Esophagus squamous epithelium (tissue), 5 donors: ENCODE measurements at regions not wholly inside any gene's neighbourhood (a gene's known extent, or its start where the extent isn't known, plus 50 kb on each side); places are given as distances from the start of the nearest gene placed in this dataset.
A peak's percentile ranks its signal among the peaks of the same experiment; 100 is the strongest.

Experiments used
- DNase-seq: peaks from one replicate; lab custom pipeline; 2025; lab: John Stamatoyannopoulos, UW
- H3K27ac ChIP-seq, 4 donors: fragments of 200-600 bp; sonication (generic); one replicate each; pipeline ENCODE4 v1.5.1; 2016 to 2019; ENCODE audit warnings: mild to moderate bottlenecking in 1 of 4
- H3K27me3 ChIP-seq, 4 donors: fragments of 200-600 bp; sonication (generic); 1 replicate in 3 of 4; 2 replicates in 1 of 4; pipeline versions ENCODE4 v1.5.1 to v1.6.0; 2017 to 2021; ENCODE audit warnings: antibody characterized with exemption in 1 of 4
- H3K36me3 ChIP-seq, 3 donors: fragments of 200-600 bp; sonication (generic); one replicate each; pipeline ENCODE4 v1.5.1; 2016 to 2019
- H3K4me1 ChIP-seq, 3 donors: fragments of 200-600 bp; sonication (generic); one replicate each; pipeline ENCODE4 v1.5.1; 2017 to 2019
- H3K4me3 ChIP-seq, 4 donors: fragments of 200-600 bp; sonication (generic); 1 replicate in 3 of 4; 2 replicates in 1 of 4; pipeline ENCODE4 v1.5.1; 2016 to 2019; ENCODE audit warnings: mild to moderate bottlenecking in 2 of 4, moderate library complexity in 1 of 4
- H3K9me3 ChIP-seq, 3 donors: fragments of 200-600 bp; sonication (generic); one replicate each; pipeline ENCODE4 v1.5.1; 2016 to 2019
- CTCF ChIP-seq, 6 experiments: fragments of 450-650 bp in 4 of 6; fragments of 200-600 bp in 2 of 6; sonication (generic) in 2 of 6; IDR thresholded peaks; one replicate each; pipeline ENCODE4 v1.5.1; 2016 to 2019; ENCODE audit warnings: antibody characterized with exemption in 6 of 6, mild to moderate bottlenecking in 4 of 6, moderate library complexity in 4 of 6
- POLR2A ChIP-seq, 4 donors: fragments of 450-650 bp; IDR thresholded peaks; one replicate each; pipeline ENCODE4 v1.6.1; 2017; ENCODE audit warnings: antibody characterized with exemption in 4 of 4, mild to moderate bottlenecking in 4 of 4, moderate library complexity in 3 of 4
- WGBS, 2 donors: methylation state at CpG; one replicate each; pipeline ENCODE4 v1.1.5; 2018; 5-methylcytosine and 5-hydroxymethylcytosine counted together
- intact Hi-C: fragments of 100-400 bp; cut with DNase I; formaldehyde crosslinking; loops from one replicate; pipeline ENCODE4 v1.15.0; 2022
- donor health status: DM: yes; HTN: yes; CAD: no.

DNA sequence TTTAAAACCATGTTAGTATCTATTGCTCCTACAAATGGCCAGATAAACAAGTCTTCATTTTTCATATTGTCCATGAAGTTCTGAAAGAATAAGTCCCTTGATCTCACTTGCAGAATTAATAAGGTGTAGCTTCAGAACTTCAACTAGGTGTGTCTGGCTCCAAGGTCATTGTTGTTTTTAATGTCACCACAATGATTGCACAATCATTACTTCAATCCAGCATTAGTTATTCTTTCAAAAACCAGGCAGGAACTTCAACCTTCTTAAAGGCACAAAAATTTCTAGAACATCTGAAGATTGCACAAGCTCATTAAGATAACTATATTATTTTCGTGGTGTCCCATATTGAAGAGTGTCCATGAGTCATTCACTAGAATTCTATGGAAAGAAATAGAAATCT, 1386.4 kb downstream of the CDH11 start:
- no peak for DNase-seq
- Histone ChIP-seq H3K9me3 (no peaks in the 10 kb centered on the region), H3K36me3 (no peaks in the 10 kb centered on the region), H3K27ac (no peak overlapping the region), H3K27me3 (no peaks in the 10 kb centered on the region), H3K4me1 (no peaks in the 10 kb centered on the region), H3K4me3 (no peak overlapping the region)
- intact Hi-C loops = no loop called here
- TF ChIP-seq CTCF (IDR thresholded peaks at IDR 0.05) = no peak
- no peak for TF ChIP-seq POLR2A (IDR thresholded peaks at IDR 0.05)
- WGBS, 2 donors = 35 to 71% methylated on average over 1 of the region's 1 CpG

- H3K36me3 ChIP-seq = no peaks in the 10 kb centered on the region
- no peak for DNase-seq
- H3K4me3 ChIP-seq = no peak overlapping the region
- no peak overlapping the region for H3K27ac ChIP-seq
- intact Hi-C loops = no loop called here
- H3K9me3 ChIP-seq = no peaks in the 10 kb centered on the region
- 31 to 41% methylated on average over 1 of the region's 1 CpG for WGBS, 2 donors
- H3K4me1 ChIP-seq = no peaks in the 10 kb centered on the region
- H3K27me3 ChIP-seq = no peaks in the 10 kb centered on the region
- no peak for TF ChIP-seq POLR2A (IDR thresholded peaks at IDR 0.05)
- peak in 1 of 6 experiments; percentile 25 for TF ChIP-seq CTCF (IDR thresholded peaks at IDR 0.05)
Measured at GRCh38 chr16:63720848-63721247, 1401.0 kb downstream of the CDH11 start.

DNA sequence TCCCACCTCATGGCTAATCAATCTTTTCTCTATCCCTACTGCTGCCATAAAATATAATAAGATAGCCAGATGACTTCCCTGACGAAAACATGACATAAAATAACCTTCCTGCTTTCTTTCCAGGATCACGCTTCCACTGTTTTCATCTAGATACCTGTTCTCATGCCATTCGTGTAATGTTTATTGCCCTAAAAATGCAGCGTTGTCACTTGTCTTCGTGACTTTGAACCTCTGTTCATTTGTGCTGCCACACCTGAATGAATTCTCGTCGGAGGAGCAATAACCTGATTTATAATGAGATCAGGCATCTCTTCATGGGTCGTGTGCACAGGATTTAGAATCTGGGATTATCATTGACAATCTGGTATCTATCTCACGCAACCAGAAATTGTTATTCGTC, 1401.9 kb downstream of the CDH11 start:
- DNase-seq = no peak
- no peaks in the 10 kb centered on the region for H3K4me1 ChIP-seq
- H3K9me3 ChIP-seq = no peaks in the 10 kb centered on the region
- no peaks in the 10 kb centered on the region for H3K27me3 ChIP-seq
- no peaks in the 10 kb centered on the region for H3K36me3 ChIP-seq
- H3K4me3 ChIP-seq = no peak overlapping the region
- WGBS, 2 donors = 83 to 86% methylated on average over 10 of the region's 10 CpGs
- H3K27ac ChIP-seq = no peak overlapping the region
- TF ChIP-seq POLR2A (IDR thresholded peaks at IDR 0.05) (no peak), CTCF (IDR thresholded peaks at IDR 0.05) (no peak)
- intact Hi-C loops = no loop called here

GRCh38 chr16:63717806-63718205, 1404.1 kb downstream of the CDH11 start:
- no peak overlapping the region for H3K27ac ChIP-seq
- H3K4me1 ChIP-seq = no peaks in the 10 kb centered on the region
- TF ChIP-seq POLR2A (IDR thresholded peaks at IDR 0.05) (no peak), CTCF (IDR thresholded peaks at IDR 0.05) (no peak)
- no peaks in the 10 kb centered on the region for H3K36me3 ChIP-seq
- H3K27me3 ChIP-seq = no peaks in the 10 kb centered on the region
- H3K9me3 ChIP-seq = no peaks in the 10 kb centered on the region
- H3K4me3 ChIP-seq = no peak overlapping the region
- no peak for DNase-seq
- intact Hi-C loops = no loop called here

GRCh38 chr16:63714876-63715275, 1407.0 kb downstream of the CDH11 start:
- intact Hi-C loops = no loop called here

More at GRCh38 chr16:63714876-63715275, 1407.0 kb downstream of the CDH11 start:
- 58 to 60% methylated on average over 3 of the region's 3 CpGs for WGBS, 2 donors
- no peak overlapping the region for H3K4me3 ChIP-seq
- H3K9me3 ChIP-seq = no peaks in the 10 kb centered on the region
- no peak overlapping the region for H3K27ac ChIP-seq
- H3K27me3 ChIP-seq = no peaks in the 10 kb centered on the region
- TF ChIP-seq POLR2A (IDR thresholded peaks at IDR 0.05) (no peak), CTCF (IDR thresholded peaks at IDR 0.05) (no peak)
- no peak for DNase-seq
- H3K36me3 ChIP-seq = no peaks in the 10 kb centered on the region
- H3K4me1 ChIP-seq = no peaks in the 10 kb centered on the region
